OCI-LY1 (cell line): ENCODE measurements at regions not wholly inside any gene's neighbourhood (a gene's known extent, or its start where the extent isn't known, plus 50 kb on each side); places are given as distances from the start of the nearest gene placed in this dataset.

ENCODE experiments used
- H2AFZ ChIP-seq: fragments of 200-600 bp; sonication (generic), shearing (Covaris generic); 2 replicates; pipeline ENCODE4 v1.6.0; 2014; ENCODE audit warnings: antibody characterized with exemption, mild to moderate bottlenecking, low read length
- H3F3A ChIP-seq: fragments of 200-600 bp; sonication (generic), shearing (Covaris generic); 2 replicates; pipeline ENCODE4 v1.6.0; 2014; ENCODE audit warnings: mild to moderate bottlenecking, antibody characterized with exemption, low read length, moderate library complexity; ENCODE audit not compliant: insufficient read depth
- H3K27ac ChIP-seq: fragments of 200-600 bp; sonication (generic); 2 replicates; pipeline ENCODE4 v1.5.1; 2014; ENCODE audit warnings: low read length, mixed run types, mild to moderate bottlenecking, low read depth; ENCODE audit not compliant: poor library complexity, severe bottlenecking
- H3K27me3 ChIP-seq: fragments of 200-600 bp; sonication (generic); 2 replicates; pipeline ENCODE4 v1.6.0; 2014; ENCODE audit warnings: antibody characterized with exemption, mild to moderate bottlenecking, low read length, moderate library complexity; ENCODE audit not compliant: insufficient read depth
- H3K36me3 ChIP-seq: fragments of 200-600 bp; sonication (generic); 2 replicates; pipeline ENCODE4 v1.6.1; 2014; ENCODE audit warnings: mild to moderate bottlenecking, antibody characterized with exemption, low read length, moderate library complexity, mixed read lengths; ENCODE audit not compliant: insufficient read depth
- H3K4me1 ChIP-seq: fragments of 200-600 bp; sonication (generic); 2 replicates; pipeline ENCODE4 v1.5.1; 2014; ENCODE audit warnings: mild to moderate bottlenecking, low read length, moderate library complexity; ENCODE audit not compliant: insufficient read depth, severe bottlenecking
- H3K4me2 ChIP-seq: fragments of 200-600 bp; sonication (generic), shearing (Covaris generic); 2 replicates; pipeline ENCODE4 v1.6.1; 2014; ENCODE audit warnings: low read length
- H3K4me3 ChIP-seq: fragments of 200-600 bp; sonication (generic); 2 replicates; pipeline ENCODE4 v1.5.1; 2014; ENCODE audit warnings: low read length, low read depth, mild to moderate bottlenecking, mixed read lengths; ENCODE audit not compliant: poor library complexity, severe bottlenecking
- H3K79me2 ChIP-seq: fragments of 200-600 bp; shearing (Covaris generic); 2 replicates; pipeline ENCODE4 v1.6.1; 2016; ENCODE audit warnings: mixed run types, low read length, mixed read lengths; ENCODE audit not compliant: insufficient read depth
- H3K9ac ChIP-seq: fragments of 200-600 bp; sonication (generic), shearing (Covaris generic); 2 replicates; pipeline ENCODE4 v1.6.1; 2014; ENCODE audit warnings: mild to moderate bottlenecking, low read length, mixed read lengths
- H3K9me2 ChIP-seq: fragments of 200-600 bp; sonication (generic), shearing (Covaris generic); 2 replicates; pipeline ENCODE4 v1.6.1; 2014; ENCODE audit warnings: low read depth, mild to moderate bottlenecking, low read length, mixed read lengths
- H3K9me3 ChIP-seq: fragments of 200-600 bp; shearing (Covaris generic); 2 replicates; pipeline ENCODE4 v1.6.1; 2014; ENCODE audit warnings: low read length, mixed read lengths
- H4K20me1 ChIP-seq: fragments of 200-600 bp; sonication (generic), shearing (Covaris generic); 2 replicates; pipeline ENCODE4 v1.6.0; 2016; ENCODE audit warnings: mild to moderate bottlenecking, low read length; ENCODE audit not compliant: insufficient read depth
- CTCF ChIP-seq: fragments of 200-600 bp; sonication (generic), shearing (Covaris generic); IDR thresholded peaks from 2 replicates; pipeline ENCODE4 v1.5.1; 2017; ENCODE audit warnings: mild to moderate bottlenecking, antibody characterized with exemption, low read length, moderate library complexity, mixed read lengths
- EZH2 ChIP-seq: fragments of 200-600 bp; sonication (generic), shearing (Covaris generic); IDR thresholded peaks from 2 replicates; pipeline ENCODE4 v1.8.0; 2017; ENCODE audit warnings: borderline replicate concordance, mixed run types, mild to moderate bottlenecking, antibody characterized with exemption, low read length, moderate library complexity, mixed read lengths

GRCh38 chr4:22874334-22874912 lies 181.7 kb downstream of the GBA3 start:
- Histone ChIP-seq H3K4me2 (no peak overlapping the region), H3K9me2 (no peaks in the 10 kb centered on the region), H3F3A (no peaks in the 10 kb centered on the region), H3K9me3 (no peaks in the 10 kb centered on the region), H3K27ac (no peak overlapping the region), H3K27me3 (no peaks in the 10 kb centered on the region), H3K9ac (no peak overlapping the region), H3K4me1 (no peaks in the 10 kb centered on the region), H4K20me1 (no peaks in the 10 kb centered on the region), H2AFZ (no peak overlapping the region), H3K36me3 (no peaks in the 10 kb centered on the region), H3K4me3 (no peak overlapping the region), H3K79me2 (no peaks in the 10 kb centered on the region)
- TF ChIP-seq CTCF (no peak), EZH2 (no peak)

GRCh38 chr4:22873899-22874298 lies 181.2 kb downstream of the GBA3 start:
- no peak overlapping the region for H3K4me3 ChIP-seq
- no peak overlapping the region for H2AFZ ChIP-seq
- H3K9ac ChIP-seq: no peak overlapping the region
- TF ChIP-seq CTCF (no peak), EZH2 (no peak)
- no peaks in the 10 kb centered on the region for H4K20me1 ChIP-seq
- H3K79me2 ChIP-seq: no peaks in the 10 kb centered on the region
- H3K4me2 ChIP-seq: no peak overlapping the region
- no peaks in the 10 kb centered on the region for H3F3A ChIP-seq
- no peaks in the 10 kb centered on the region for H3K9me3 ChIP-seq
- H3K27ac ChIP-seq: no peak overlapping the region
- H3K4me1 ChIP-seq: no peaks in the 10 kb centered on the region
- no peaks in the 10 kb centered on the region for H3K36me3 ChIP-seq
- H3K9me2 ChIP-seq: no peaks in the 10 kb centered on the region
- H3K27me3 ChIP-seq: no peaks in the 10 kb centered on the region

GRCh38 chr4:22870847-22871449 lies 178.2 kb downstream of the GBA3 start:
- H3K79me2 ChIP-seq: no peaks in the 10 kb centered on the region
- no peaks in the 10 kb centered on the region for H3K36me3 ChIP-seq
- TF ChIP-seq CTCF (no peak), EZH2 (no peak)
- no peaks in the 10 kb centered on the region for H3K4me1 ChIP-seq
- H3K4me2 ChIP-seq: no peak overlapping the region
- no peaks in the 10 kb centered on the region for H3F3A ChIP-seq
- H3K27me3 ChIP-seq: no peaks in the 10 kb centered on the region
- H3K9ac ChIP-seq: no peak overlapping the region
- no peak overlapping the region for H3K27ac ChIP-seq
- no peak overlapping the region for H3K4me3 ChIP-seq
- no peaks in the 10 kb centered on the region for H4K20me1 ChIP-seq
- H3K9me3 ChIP-seq: no peaks in the 10 kb centered on the region
- no peak overlapping the region for H2AFZ ChIP-seq
- no peaks in the 10 kb centered on the region for H3K9me2 ChIP-seq
